Endothelial cell of umbilical vein (primary cell): ENCODE measurements at regions not wholly inside any gene's neighbourhood (a gene's known extent, or its start where the extent isn't known, plus 50 kb on each side); places are given as distances from the start of the nearest gene placed in this dataset.

Source experiments
- CTCF ChIP-seq, 2 donors: IDR thresholded peaks; 1 replicate in 1 of 2; 2 replicates in 1 of 2; pipeline ENCODE4 v1.5.1; 2011; ENCODE audit warnings: low read length in 2 of 2, mild to moderate bottlenecking in 2 of 2, moderate library complexity in 2 of 2, control low read depth in 1 of 2, inconsistent platforms in 1 of 2, low read depth in 1 of 2; ENCODE audit not compliant: insufficient read depth in 1 of 2; ENCODE audit errors: extremely low read depth in 1 of 2
- EZH2 ChIP-seq: IDR thresholded peaks from 2 replicates; pipeline ENCODE4 v1.6.1; 2012; ENCODE audit warnings: borderline replicate concordance, low read depth, mild to moderate bottlenecking, moderate library complexity, low read length, inconsistent platforms; ENCODE audit not compliant: severe bottlenecking
- FOS ChIP-seq: IDR thresholded peaks from 2 replicates; pipeline ENCODE4 v1.6.1; 2011; ENCODE audit warnings: mild to moderate bottlenecking, low read length, moderate library complexity, borderline replicate concordance; ENCODE audit not compliant: insufficient read depth
- GATA2 ChIP-seq: IDR thresholded peaks from 2 replicates; pipeline ENCODE4 v1.7.0; 2011; ENCODE audit warnings: low read depth, mild to moderate bottlenecking, moderate library complexity, mixed read lengths, low read length; ENCODE audit not compliant: insufficient read length, insufficient read depth
- JUN ChIP-seq: IDR thresholded peaks from 2 replicates; pipeline ENCODE4 v1.6.1; 2011; ENCODE audit warnings: borderline replicate concordance, low read depth; ENCODE audit not compliant: insufficient read length, insufficient read depth
- MAX ChIP-seq: IDR thresholded peaks from 2 replicates; pipeline ENCODE4 v1.6.1; 2011; ENCODE audit not compliant: insufficient read depth, insufficient read length
- MYC ChIP-seq: IDR thresholded peaks from one replicate; pipeline ENCODE4 v1.6.1; 2011; ENCODE audit warnings: mild to moderate bottlenecking, low read depth, low read length
- POLR2A ChIP-seq: IDR thresholded peaks from 2 replicates; pipeline ENCODE4 v1.6.1; 2012; ENCODE audit warnings: low read depth, mild to moderate bottlenecking, control low read depth, low read length
- POLR2AphosphoS5 ChIP-seq: IDR thresholded peaks from 2 replicates; pipeline ENCODE4 v1.6.1; 2012; ENCODE audit warnings: low read depth, mild to moderate bottlenecking, control low read depth, low read length, moderate library complexity; ENCODE audit not compliant: insufficient read depth

- no peak for TF ChIP-seq POLR2A
- no peak for TF ChIP-seq CTCF (IDR thresholded peaks at IDR 0.05; ENCODE audit: extremely low read depth in 1 of 2, insufficient read depth in 1 of 2, low read depth in 1 of 2, low read length in 2 of 2)
- no peak for TF ChIP-seq MYC
- TF ChIP-seq POLR2AphosphoS5, result no peak
- TF ChIP-seq JUN, result no peak
- TF ChIP-seq MAX, result no peak
- TF ChIP-seq GATA2, result no peak
- no peak for TF ChIP-seq EZH2
- TF ChIP-seq FOS, result no peak
Measured at GRCh38 chr2:207260947-207261346, 95.2 kb upstream of the KLF7 start.
